MM.1S (cell line): ENCODE measurements at regions not wholly inside any gene's neighbourhood (a gene's known extent, or its start where the extent isn't known, plus 50 kb on each side); places are given as distances from the start of the nearest gene placed in this dataset.

ENCODE experiments used
- CTCF ChIP-seq: fragments of 300-600 bp; sonication (generic); IDR thresholded peaks from 2 replicates; pipeline ENCODE4 v1.5.1; 2016; ENCODE audit warnings: antibody characterized with exemption, low read length, mixed read lengths
- EZH2 ChIP-seq: fragments of 300-600 bp; sonication (generic); optimal IDR thresholded peaks from 2 replicates; pipeline ENCODE3; 2017; ENCODE audit warnings: low read depth, mild to moderate bottlenecking, antibody characterized with exemption, low read length, mixed read lengths

GRCh38 chr1:4550941-4551340 lies 103.5 kb upstream of the AJAP1 start:
- TF ChIP-seq CTCF (no peak), EZH2 (no peak)
